SK-N-SH (cell line): ENCODE measurements at regions not wholly inside any gene's neighbourhood (a gene's known extent, or its start where the extent isn't known, plus 50 kb on each side); places are given as distances from the start of the nearest gene placed in this dataset.

Experiments
- CTCF ChIA-PET: fragments of 300-600, 350-600 bp; formaldehyde crosslinking; extraction: SDS; loops from one replicate; lab custom pipeline; 2021; lab: Yijun Ruan, JAX
- POLR2A ChIA-PET: fragments of 350-600 bp; sonication (Branson Sonifier 250); formaldehyde crosslinking; extraction: SDS; loops from one replicate; lab custom pipeline; 2020; ENCODE audit warnings: antibody characterized with exemption, inconsistent platforms; lab: Yijun Ruan, JAX
- DNase-seq: peaks from one replicate; pipeline ENCODE4 v3.0.0; 2012
- H2AFZ ChIP-seq: fragments of 200-600 bp; sonication (generic); 2 replicates; pipeline ENCODE4 v1.8.1; 2016; ENCODE audit warnings: antibody characterized with exemption, mild to moderate bottlenecking, low read depth
- H3F3A ChIP-seq: fragments of 200-600 bp; sonication (generic); replicated peaks from 2 replicates; pipeline ENCODE3; 2016; ENCODE audit warnings: antibody characterized with exemption, mild to moderate bottlenecking; ENCODE audit not compliant: insufficient read depth
- H3K27ac ChIP-seq, 2 experiments: fragments of 200-500 bp in 1 of 2; fragments of 200-600 bp in 1 of 2; sonication (Bioruptor generic) in 1 of 2; sonication (generic), shearing (Covaris generic) in 1 of 2; 2 replicates each; pipeline versions ENCODE4 v1.5.1 to v1.6.1; 2014 to 2016; ENCODE audit warnings: low read depth in 2 of 2, inconsistent platforms in 1 of 2, low read length in 1 of 2, mild to moderate bottlenecking in 1 of 2, mixed read lengths in 1 of 2
- H3K27me3 ChIP-seq: fragments of 200-600 bp; sonication (generic), shearing (Covaris generic); 2 replicates; pipeline ENCODE4 v1.6.1; 2016; ENCODE audit warnings: mixed run types; ENCODE audit not compliant: insufficient read depth
- H3K36me3 ChIP-seq, 2 experiments: fragments of 200-500 bp in 1 of 2; fragments of 200-600 bp in 1 of 2; sonication (Bioruptor generic) in 1 of 2; sonication (generic) in 1 of 2; replicated peaks in 1 of 2; 2 replicates each; pipeline versions ENCODE3 to v1.5.1; 2014 to 2016; ENCODE audit warnings: low read length in 1 of 2, mild to moderate bottlenecking in 1 of 2; ENCODE audit not compliant: insufficient read depth in 2 of 2, control insufficient read depth in 1 of 2
- H3K4me1 ChIP-seq, 2 experiments: fragments of 200-500 bp in 1 of 2; fragments of 200-600 bp in 1 of 2; sonication (Bioruptor generic) in 1 of 2; sonication (generic), shearing (Covaris generic) in 1 of 2; 2 replicates each; pipeline versions ENCODE4 v1.5.1 to v1.6.1; 2014 to 2016; ENCODE audit warnings: low read depth in 1 of 2, low read length in 1 of 2, mixed run types in 1 of 2; ENCODE audit not compliant: insufficient read depth in 2 of 2, control insufficient read depth in 1 of 2
- H3K4me2 ChIP-seq: fragments of 200-600 bp; sonication (generic), shearing (Covaris generic); 2 replicates; pipeline ENCODE4 v1.6.1; 2017; ENCODE audit warnings: mixed run types
- H3K4me3 ChIP-seq, 2 experiments: fragments of 200-500 bp in 1 of 2; fragments of 200-600 bp in 1 of 2; sonication (Bioruptor generic) in 1 of 2; sonication (generic), shearing (Covaris generic) in 1 of 2; 2 replicates each; pipeline versions ENCODE4 v1.5.1 to v1.8.1; 2014 to 2016; ENCODE audit warnings: low read depth in 2 of 2, inconsistent platforms in 1 of 2, low read length in 1 of 2, mild to moderate bottlenecking in 1 of 2, mixed read lengths in 1 of 2, moderate library complexity in 1 of 2
- H3K79me2 ChIP-seq: fragments of 200-600 bp; sonication (generic); 2 replicates; pipeline ENCODE4 v1.8.1; 2017; ENCODE audit warnings: mild to moderate bottlenecking; ENCODE audit not compliant: insufficient read depth
- H3K9ac ChIP-seq: fragments of 200-600 bp; sonication (generic); 2 replicates; pipeline ENCODE4 v1.6.1; 2017; ENCODE audit warnings: mixed run types
- H3K9me2 ChIP-seq: fragments of 200-600 bp; sonication (generic); 2 replicates; pipeline ENCODE4 v1.6.1; 2017; ENCODE audit warnings: mixed run types
- H3K9me3 ChIP-seq: fragments of 200-600 bp; sonication (generic); 2 replicates; pipeline ENCODE4 v1.6.1; 2017; ENCODE audit warnings: mixed run types, mild to moderate bottlenecking, moderate library complexity
- H4K20me1 ChIP-seq: fragments of 200-600 bp; sonication (generic); 2 replicates; pipeline ENCODE4 v1.6.1; 2017; ENCODE audit warnings: mild to moderate bottlenecking, mixed run types; ENCODE audit not compliant: insufficient read depth
- CHD2 ChIP-seq: fragments of 150-350 bp; IDR thresholded peaks from 2 replicates; pipeline ENCODE4 v1.6.1; 2018; ENCODE audit warnings: low read length; ENCODE audit not compliant: partially characterized antibody
- CTCF ChIP-seq: fragments of 200-600 bp; sonication (generic); IDR thresholded peaks from 2 replicates; pipeline ENCODE4 v1.6.1; 2017; ENCODE audit warnings: antibody characterized with exemption, mild to moderate bottlenecking, moderate library complexity
- EZH2phosphoT487 ChIP-seq: fragments of 200-600 bp; sonication (generic); IDR thresholded peaks from 2 replicates; pipeline ENCODE4 v1.6.1; 2017; ENCODE audit warnings: low read depth, mixed run types, mild to moderate bottlenecking, antibody characterized with exemption, moderate library complexity, borderline replicate concordance
- FOXJ3 ChIP-seq: sonication (generic); formaldehyde crosslinking; IDR thresholded peaks from 2 replicates; pipeline ENCODE4 v1.5.1; 2020; ENCODE audit warnings: mild to moderate bottlenecking, missing genetic modification reagents
- FOXM1 ChIP-seq: IDR thresholded peaks from 2 replicates; pipeline ENCODE4 v1.4.0; 2012; ENCODE audit warnings: low read depth, mild to moderate bottlenecking
- MAX ChIP-seq: IDR thresholded peaks from 2 replicates; pipeline ENCODE4 v1.4.0; 2012; ENCODE audit warnings: low read depth
- MXI1 ChIP-seq: IDR thresholded peaks from 2 replicates; pipeline ENCODE4 v1.6.1; 2012; ENCODE audit warnings: mild to moderate bottlenecking, low read depth, low read length, improper control_type of control experiment
- POLR2AphosphoS5 ChIP-seq: IDR thresholded peaks from 2 replicates; pipeline ENCODE4 v1.6.1; 2012; ENCODE audit warnings: low read depth, low read length
- RAD21 ChIP-seq: IDR thresholded peaks from 2 replicates; pipeline ENCODE4 v1.6.1; 2012; ENCODE audit warnings: mild to moderate bottlenecking, low read length
- RFX5 ChIP-seq: IDR thresholded peaks from 2 replicates; pipeline ENCODE4 v1.6.1; 2012; ENCODE audit warnings: mild to moderate bottlenecking, improper control_type of control experiment, low read length
- RXRA ChIP-seq: IDR thresholded peaks from 2 replicates; pipeline ENCODE4 v1.4.0; 2012; ENCODE audit warnings: low read depth, mild to moderate bottlenecking, borderline replicate concordance
- SMC3 ChIP-seq: IDR thresholded peaks from 2 replicates; pipeline ENCODE4 v1.6.1; 2012; ENCODE audit warnings: low read depth, low read length, improper control_type of control experiment
- TCF12 ChIP-seq: IDR thresholded peaks from 2 replicates; pipeline ENCODE4 v1.4.0; 2012
- TEAD4 ChIP-seq: IDR thresholded peaks from 2 replicates; pipeline ENCODE4 v1.4.0; 2012; ENCODE audit warnings: mild to moderate bottlenecking, borderline replicate concordance; ENCODE audit not compliant: insufficient read depth
- USF2 ChIP-seq: fragments of 150-350 bp; IDR thresholded peaks from 2 replicates; pipeline ENCODE4 v1.6.1; 2017; ENCODE audit warnings: antibody characterized with exemption, low read length, low read depth, borderline replicate concordance
- YY1 ChIP-seq: IDR thresholded peaks from 2 replicates; pipeline ENCODE4 v1.4.0; 2012; ENCODE audit warnings: low read depth, mild to moderate bottlenecking
- WGBS: methylation state at CpG from one replicate; pipeline ENCODE4 v1.1.6; 2017; ENCODE audit warnings: low lambda C conversion rate; 5-methylcytosine and 5-hydroxymethylcytosine counted together

- no peak for TF ChIP-seq CTCF
- no peak for TF ChIP-seq RXRA
- TF ChIP-seq EZH2phosphoT487, result no peak
- TF ChIP-seq MAX, result no peak
- TF ChIP-seq RFX5, result no peak
- TF ChIP-seq POLR2AphosphoS5, result no peak
- TF ChIP-seq, all 33 proteins: peak for 0
Measured at GRCh38 chr11:31981457-31981856, 109.4 kb upstream of the RCN1 start (continued).

- TF ChIP-seq MAX, result no peak
- TF ChIP-seq CTCF, result no peak
- TF ChIP-seq FOXM1, result no peak
- TF ChIP-seq RAD21, result no peak
- no peak for TF ChIP-seq TCF12
- TF ChIP-seq USF2, result no peak
- TF ChIP-seq FOXJ3, result no peak
- no peak for TF ChIP-seq RXRA
- TF ChIP-seq CHD2, result no peak
- TF ChIP-seq YY1, result no peak
- no peak for TF ChIP-seq SMC3
- no peak for TF ChIP-seq POLR2AphosphoS5
- TF ChIP-seq TEAD4, result no peak
- no peak for TF ChIP-seq EZH2phosphoT487
- TF ChIP-seq MXI1, result no peak
- H3K36me3 ChIP-seq, result no peaks in the 10 kb centered on the region
- no peak overlapping the region for H3K27ac ChIP-seq
- peaks cover 0 to 4% of the 10 kb centered on the region in 2 experiments; a peak in 2 of 4 replicates for H3K4me1 ChIP-seq
- ChIA-PET POLR2A (no interaction called here), CTCF (interaction anchor here (0.8 to 1.4 kb wide), 2 partner anchors 19 to 75 kb away, joined by 3 to 4 read pairs; no protein-coding TSS in a partner anchor)
- H2AFZ ChIP-seq, result no peak overlapping the region
- H3K9ac ChIP-seq, result no peak overlapping the region
- WGBS, result 67% methylated on average over 4 of the region's 4 CpGs
- H3K79me2 ChIP-seq, result no peaks in the 10 kb centered on the region
- no peaks in the 10 kb centered on the region for H3K9me3 ChIP-seq
- H4K20me1 ChIP-seq, result no peaks in the 10 kb centered on the region
- no peak overlapping the region for H3K4me2 ChIP-seq
- DNase-seq, result no peak
- H3K27me3 ChIP-seq, result no peaks in the 10 kb centered on the region; the same call in 1 of the 2 replicates
- no peaks in the 10 kb centered on the region for H3K9me2 ChIP-seq
- no peak overlapping the region for H3K4me3 ChIP-seq
- H3F3A ChIP-seq, result no peaks in the 10 kb centered on the region
Measured at GRCh38 chr11:31977343-31977742, 113.5 kb upstream of the RCN1 start.
